ENCODE measurements at regions not wholly inside any gene's neighbourhood (a gene's known extent, or its start where the extent isn't known, plus 50 kb on each side); places are given as distances from the start of the nearest gene placed in this dataset.

GRCh38 chr6:74466572-74466971 is 739.3 kb downstream of the COL12A1 start:
- H3K36me3 ChIP-seq (ENCODE audit: insufficient read depth, low read length), result no peaks in the 10 kb centered on the region
- TF ChIP-seq, protein P1, sequence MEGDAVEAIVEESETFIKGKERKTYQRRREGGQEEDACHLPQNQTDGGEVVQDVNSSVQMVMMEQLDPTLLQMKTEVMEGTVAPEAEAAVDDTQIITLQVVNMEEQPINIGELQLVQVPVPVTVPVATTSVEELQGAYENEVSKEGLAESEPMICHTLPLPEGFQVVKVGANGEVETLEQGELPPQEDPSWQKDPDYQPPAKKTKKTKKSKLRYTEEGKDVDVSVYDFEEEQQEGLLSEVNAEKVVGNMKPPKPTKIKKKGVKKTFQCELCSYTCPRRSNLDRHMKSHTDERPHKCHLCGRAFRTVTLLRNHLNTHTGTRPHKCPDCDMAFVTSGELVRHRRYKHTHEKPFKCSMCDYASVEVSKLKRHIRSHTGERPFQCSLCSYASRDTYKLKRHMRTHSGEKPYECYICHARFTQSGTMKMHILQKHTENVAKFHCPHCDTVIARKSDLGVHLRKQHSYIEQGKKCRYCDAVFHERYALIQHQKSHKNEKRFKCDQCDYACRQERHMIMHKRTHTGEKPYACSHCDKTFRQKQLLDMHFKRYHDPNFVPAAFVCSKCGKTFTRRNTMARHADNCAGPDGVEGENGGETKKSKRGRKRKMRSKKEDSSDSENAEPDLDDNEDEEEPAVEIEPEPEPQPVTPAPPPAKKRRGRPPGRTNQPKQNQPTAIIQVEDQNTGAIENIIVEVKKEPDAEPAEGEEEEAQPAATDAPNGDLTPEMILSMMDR (IDR thresholded peaks at IDR 0.05; ENCODE audit: borderline replicate concordance, extremely low read depth, low read length, poor library complexity, severe bottlenecking), result no peak
- TF ChIP-seq EZH2 (IDR thresholded peaks at IDR 0.05; ENCODE audit: borderline replicate concordance, low read depth, low read length, severe bottlenecking), result no peak
- H3K4me3 ChIP-seq (ENCODE audit: low read depth in 1 of 2, low read length in 2 of 2), result no peak overlapping the region
- DNase-seq (no peak), ATAC-seq (ENCODE audit: insufficient read depth, low read depth) (no peak)
- H3K9me3 ChIP-seq (ENCODE audit: insufficient read depth, low read length, severe bottlenecking), result no peaks in the 10 kb centered on the region
- H3K4me1 ChIP-seq (ENCODE audit: insufficient read depth, low read length), result no peaks in the 10 kb centered on the region
- H3K4me2 ChIP-seq (ENCODE audit: insufficient read depth, low read length), result no peak overlapping the region
- no peaks in the 10 kb centered on the region for H3K27me3 ChIP-seq (ENCODE audit: insufficient read depth, low read length, poor library complexity)
- no peak overlapping the region for H3K9ac ChIP-seq (ENCODE audit: low read depth, low read length)
- no peak overlapping the region for H2AFZ ChIP-seq (ENCODE audit: low read depth, low read length)
- H3K27ac ChIP-seq (ENCODE audit: low read length), result no peak overlapping the region
- H3K79me2 ChIP-seq (ENCODE audit: insufficient read depth, low read length), result no peaks in the 10 kb centered on the region
- no peaks in the 10 kb centered on the region for H4K20me1 ChIP-seq (ENCODE audit: insufficient read depth, low read length)

DNA sequence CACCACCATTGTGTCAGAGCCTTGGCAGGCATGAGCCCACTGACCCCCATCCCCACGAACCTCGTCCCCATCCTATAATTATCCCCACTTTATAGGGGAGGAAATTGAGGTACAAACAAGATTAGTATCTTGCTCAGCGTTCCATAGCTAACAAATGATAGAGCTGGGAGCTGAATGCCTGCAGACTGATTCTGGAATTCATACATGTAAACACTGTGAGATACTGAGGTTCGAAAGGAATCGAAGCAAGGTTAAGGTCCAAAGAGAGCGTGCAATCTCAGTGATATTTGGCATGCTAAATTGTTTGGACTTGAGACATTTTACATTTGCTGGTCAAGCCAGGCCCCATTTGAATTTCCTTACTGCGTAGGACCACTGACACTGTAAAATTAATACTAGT is 746.6 kb downstream of the COL12A1 start:
- DNase-seq, result no peak
- Histone ChIP-seq H2AFZ (ENCODE audit: low read depth, low read length) (no peak overlapping the region), H3K27ac (ENCODE audit: low read length) (no peak overlapping the region), H4K20me1 (ENCODE audit: insufficient read depth, low read length) (no peaks in the 10 kb centered on the region), H3K4me1 (ENCODE audit: insufficient read depth, low read length) (no peaks in the 10 kb centered on the region), H3K9me3 (ENCODE audit: insufficient read depth, low read length, severe bottlenecking) (no peaks in the 10 kb centered on the region), H3K79me2 (ENCODE audit: insufficient read depth, low read length) (no peaks in the 10 kb centered on the region), H3K36me3 (ENCODE audit: insufficient read depth, low read length) (no peaks in the 10 kb centered on the region), H3K4me2 (ENCODE audit: insufficient read depth, low read length) (no peak overlapping the region), H3K9ac (ENCODE audit: low read depth, low read length) (no peak overlapping the region), H3K27me3 (ENCODE audit: insufficient read depth, low read length, poor library complexity) (no peaks in the 10 kb centered on the region), H3K4me3 (ENCODE audit: low read depth in 1 of 2, low read length in 2 of 2) (no peak overlapping the region)
- TF ChIP-seq EZH2 (IDR thresholded peaks at IDR 0.05; ENCODE audit: borderline replicate concordance, low read depth, low read length, severe bottlenecking), result no peak
- TF ChIP-seq, protein P1 (IDR thresholded peaks at IDR 0.05; ENCODE audit: borderline replicate concordance, extremely low read depth, low read length, poor library complexity, severe bottlenecking), result no peak
- ATAC-seq (ENCODE audit: insufficient read depth, low read depth), result no peak

GRCh38 chr6:74458536-74458935 is 747.3 kb downstream of the COL12A1 start:
- Histone ChIP-seq H3K4me1 (ENCODE audit: insufficient read depth, low read length) (no peaks in the 10 kb centered on the region), H3K27ac (ENCODE audit: low read length) (no peak overlapping the region), H3K9ac (ENCODE audit: low read depth, low read length) (no peak overlapping the region), H3K4me3 (ENCODE audit: low read depth in 1 of 2, low read length in 2 of 2) (no peak overlapping the region), H4K20me1 (ENCODE audit: insufficient read depth, low read length) (no peaks in the 10 kb centered on the region), H3K27me3 (ENCODE audit: insufficient read depth, low read length, poor library complexity) (no peaks in the 10 kb centered on the region), H3K4me2 (ENCODE audit: insufficient read depth, low read length) (no peak overlapping the region), H3K9me3 (ENCODE audit: insufficient read depth, low read length, severe bottlenecking) (no peaks in the 10 kb centered on the region), H3K36me3 (ENCODE audit: insufficient read depth, low read length) (no peaks in the 10 kb centered on the region), H3K79me2 (ENCODE audit: insufficient read depth, low read length) (no peaks in the 10 kb centered on the region), H2AFZ (ENCODE audit: low read depth, low read length) (no peak overlapping the region)
- ATAC-seq (ENCODE audit: insufficient read depth, low read depth) (no peak), DNase-seq (no peak)
- TF ChIP-seq EZH2 (IDR thresholded peaks at IDR 0.05; ENCODE audit: borderline replicate concordance, low read depth, low read length, severe bottlenecking), result no peak
- TF ChIP-seq, protein P1 (IDR thresholded peaks at IDR 0.05; ENCODE audit: borderline replicate concordance, extremely low read depth, low read length, poor library complexity, severe bottlenecking), result no peak

- Histone ChIP-seq H3K4me2 (ENCODE audit: insufficient read depth, low read length) (no peak overlapping the region), H3K27me3 (ENCODE audit: insufficient read depth, low read length, poor library complexity) (no peaks in the 10 kb centered on the region), H3K36me3 (ENCODE audit: insufficient read depth, low read length) (no peaks in the 10 kb centered on the region), H3K4me3 (ENCODE audit: low read depth in 1 of 2, low read length in 2 of 2) (no peak overlapping the region), H3K27ac (ENCODE audit: low read length) (no peak overlapping the region), H4K20me1 (ENCODE audit: insufficient read depth, low read length) (no peaks in the 10 kb centered on the region), H3K79me2 (ENCODE audit: insufficient read depth, low read length) (no peaks in the 10 kb centered on the region), H3K9me3 (ENCODE audit: insufficient read depth, low read length, severe bottlenecking) (no peaks in the 10 kb centered on the region), H3K9ac (ENCODE audit: low read depth, low read length) (no peak overlapping the region), H2AFZ (ENCODE audit: low read depth, low read length) (no peak overlapping the region), H3K4me1 (ENCODE audit: insufficient read depth, low read length) (no peaks in the 10 kb centered on the region)
- DNase-seq (no peak), ATAC-seq (ENCODE audit: insufficient read depth, low read depth) (no peak)
- no peak for TF ChIP-seq EZH2 (IDR thresholded peaks at IDR 0.05; ENCODE audit: borderline replicate concordance, low read depth, low read length, severe bottlenecking)
- TF ChIP-seq, protein P1 (IDR thresholded peaks at IDR 0.05; ENCODE audit: borderline replicate concordance, extremely low read depth, low read length, poor library complexity, severe bottlenecking), result no peak
These were observed 750.1 kb downstream of the COL12A1 start for GRCh38 chr6:74455786-74456185.
